CD4-positive, alpha-beta T cell treated with Interleukin-17A for 4 hours (primary cell): ENCODE measurements at regions not wholly inside any gene's neighbourhood (a gene's known extent, or its start where the extent isn't known, plus 50 kb on each side); places are given as distances from the start of the nearest gene placed in this dataset.

ENCODE experiments used
- DNase-seq: peaks from one replicate; pipeline ENCODE4 v3.0.0-alpha.2; 2020; ENCODE audit warnings: mixed read lengths

DNA sequence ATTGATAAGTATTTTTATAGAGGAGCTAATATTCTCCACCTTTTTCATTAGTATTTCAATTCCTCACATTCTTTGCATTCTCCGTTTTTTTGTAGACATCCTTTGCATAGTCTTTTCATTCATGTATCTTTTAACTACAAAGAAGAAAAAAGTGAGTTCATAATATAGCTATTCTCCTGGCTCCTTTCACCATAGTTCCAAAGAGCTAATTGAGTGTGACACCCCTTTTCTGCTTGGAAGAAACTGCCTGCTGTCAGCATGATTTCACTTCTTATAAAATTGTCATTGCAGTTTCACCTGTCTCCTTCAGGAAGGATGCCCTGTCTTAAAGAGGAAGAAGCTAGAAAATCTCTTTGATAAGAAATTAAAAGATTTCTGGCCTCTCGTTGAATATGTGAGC lies 991.1 kb downstream of the KCNT2 start:
- no peak for DNase-seq

DNA sequence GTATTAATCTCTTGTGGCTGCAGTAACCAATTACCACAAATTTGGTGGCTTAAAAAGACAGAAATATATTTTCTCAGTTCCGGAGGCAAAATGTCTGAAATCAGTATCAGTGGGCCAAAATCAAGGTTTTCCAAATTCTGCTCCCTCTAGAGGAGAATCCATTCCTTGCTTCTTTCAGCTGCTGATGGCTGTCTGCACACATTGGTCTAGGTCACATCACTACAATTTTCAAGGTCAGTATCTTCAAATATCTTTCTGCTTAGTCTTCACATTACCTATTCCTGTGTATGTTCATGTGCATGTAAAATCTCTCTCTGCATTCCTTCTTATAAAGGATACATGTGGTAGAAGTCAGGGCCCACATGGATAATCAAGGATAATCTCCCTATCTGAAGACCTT lies 999.4 kb downstream of the KCNT2 start:
- no peak for DNase-seq

DNA sequence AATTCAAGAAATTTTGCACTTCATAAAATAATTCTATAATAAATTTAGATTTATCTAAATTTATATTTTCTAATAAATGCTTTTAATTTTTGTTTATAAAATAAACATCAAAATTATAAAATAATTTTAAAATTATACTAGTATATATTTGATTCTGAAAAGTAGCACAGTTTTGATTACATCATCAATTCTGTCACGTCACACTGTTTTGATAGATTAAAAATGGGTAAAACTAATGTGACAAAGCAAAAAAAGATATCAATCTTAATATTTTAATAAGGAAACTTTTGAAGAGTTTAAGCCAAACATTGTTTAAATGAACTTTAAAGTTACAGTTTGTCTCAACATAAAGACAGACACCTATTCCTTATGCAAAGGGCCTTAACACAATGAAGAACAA lies 1001.8 kb downstream of the KCNT2 start:
- DNase-seq, result no peak

DNA sequence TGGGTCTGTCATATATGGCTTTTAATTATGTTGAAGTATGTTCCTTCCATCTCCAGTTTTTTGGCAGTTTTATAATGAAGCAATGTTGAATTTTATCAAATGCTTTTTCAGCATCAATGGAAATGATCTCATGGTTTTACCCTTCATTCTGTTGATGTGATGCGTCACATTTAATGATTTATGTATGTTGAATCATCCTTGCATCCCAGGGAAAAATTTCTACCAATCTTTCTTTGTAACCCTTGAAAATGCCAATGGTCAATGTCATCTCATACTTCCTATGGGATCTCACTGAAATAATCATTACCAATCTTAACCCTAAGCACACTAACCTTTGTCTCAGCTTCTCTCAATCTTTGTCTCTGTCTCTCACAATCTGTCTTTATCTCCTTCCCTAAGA lies 1004.0 kb downstream of the KCNT2 start:
- DNase-seq, result no peak

DNA sequence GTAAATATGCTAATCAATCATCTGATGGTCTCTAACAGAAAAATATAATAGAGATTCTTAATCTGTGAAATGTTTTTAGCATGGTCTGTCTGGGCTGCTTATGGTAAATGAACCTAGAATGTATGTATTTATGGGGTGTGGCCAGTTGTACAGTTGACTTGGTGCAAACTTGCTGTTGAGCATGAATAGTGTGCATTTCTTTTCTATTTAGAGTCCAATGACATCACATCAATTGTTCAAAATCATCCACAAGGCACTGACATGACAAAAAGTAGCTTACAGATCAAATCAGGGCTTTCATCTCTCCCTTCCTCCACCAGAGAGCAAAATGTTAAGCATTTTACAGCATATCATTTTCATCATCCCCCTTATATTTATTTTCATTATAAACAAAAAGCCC lies 1010.3 kb downstream of the KCNT2 start:
- no peak for DNase-seq

DNA sequence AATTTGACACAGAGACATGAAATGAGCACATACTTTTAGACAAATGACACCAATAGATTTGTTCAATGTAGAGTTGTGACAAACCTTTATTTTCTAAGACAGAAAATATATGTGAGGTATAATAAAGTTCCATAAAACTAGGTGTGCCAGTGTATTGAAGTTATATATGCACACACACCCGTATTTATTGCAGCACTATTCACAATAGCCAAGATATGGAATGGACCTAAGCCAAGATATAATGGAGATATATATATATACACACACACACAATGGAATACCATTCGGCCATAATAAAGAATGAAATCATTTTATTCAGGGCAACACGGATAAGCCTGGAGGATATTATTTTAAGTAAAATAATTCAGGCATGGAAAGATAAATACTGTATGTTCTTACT lies 1013.5 kb downstream of the KCNT2 start:
- no peak for DNase-seq

DNA sequence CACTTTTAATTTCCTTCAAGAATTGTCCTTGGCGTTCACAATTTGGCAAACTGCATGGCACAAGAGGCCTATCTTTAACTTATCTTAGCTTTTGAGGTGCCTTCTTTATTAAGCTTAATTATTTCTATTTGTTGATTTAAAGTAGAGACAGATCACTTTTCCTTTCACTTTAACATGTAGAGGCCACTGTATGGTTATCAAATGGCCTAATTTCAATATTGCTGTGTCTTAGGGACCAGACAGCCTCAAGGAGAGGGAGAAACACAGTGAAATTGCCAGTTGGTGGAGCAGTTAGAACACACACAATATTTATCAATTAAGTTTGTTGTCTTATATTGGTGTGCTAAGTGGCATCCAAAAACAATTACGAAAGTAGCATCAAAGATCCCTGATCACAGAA lies 1013.9 kb downstream of the KCNT2 start:
- no peak for DNase-seq

DNA sequence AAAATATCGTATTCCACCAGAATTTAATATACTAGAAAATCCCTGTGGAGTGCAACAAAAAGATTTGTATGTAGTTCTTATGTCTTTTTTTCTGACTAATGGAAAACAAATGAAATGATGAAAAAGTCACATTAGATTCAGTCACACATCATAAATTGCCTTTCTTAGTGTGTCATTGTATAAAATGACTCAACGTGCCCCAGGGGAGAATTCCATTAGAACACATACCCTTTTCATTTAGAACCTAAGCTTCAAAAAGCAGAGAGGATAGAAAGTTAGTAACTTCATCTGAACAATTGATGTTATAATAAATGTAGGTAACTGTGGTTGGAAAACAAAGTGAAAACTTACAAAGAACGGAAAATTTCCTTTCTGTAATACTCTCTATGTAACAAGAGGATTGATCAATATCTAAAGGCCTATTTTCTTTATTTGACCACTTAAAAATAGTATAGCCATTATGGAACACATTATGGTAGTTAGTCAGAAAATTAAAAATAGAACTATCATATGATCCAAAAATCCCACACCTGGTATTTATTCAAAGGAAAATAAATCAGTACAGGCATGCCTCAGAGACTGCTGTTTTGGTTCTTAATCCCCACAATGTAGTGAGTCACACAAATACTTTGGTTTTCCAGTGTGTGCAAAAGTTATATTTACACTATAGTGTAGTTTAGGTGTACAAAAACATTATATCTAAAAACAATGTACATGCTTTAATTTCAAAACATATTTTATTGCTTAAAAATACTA lies 1016.1 kb downstream of the KCNT2 start:
- no peak for DNase-seq

DNA sequence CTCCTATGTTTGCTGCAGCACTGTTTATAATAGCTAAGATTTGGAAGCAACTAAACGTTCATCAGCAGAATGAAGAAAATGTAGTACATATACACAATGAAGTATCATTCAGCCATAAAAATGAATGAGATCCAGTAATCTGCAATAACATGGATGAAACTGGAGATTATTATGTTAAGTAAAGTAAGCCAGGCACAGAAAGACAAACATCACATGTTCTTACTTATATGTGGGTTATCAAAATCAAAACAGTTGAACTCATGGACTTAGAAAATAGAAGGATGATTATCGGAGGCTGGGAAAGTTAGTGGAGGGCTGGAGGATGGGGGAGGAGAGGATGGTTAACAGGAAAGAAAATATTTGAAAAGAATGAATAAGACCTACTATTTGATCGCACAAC lies 1017.6 kb downstream of the KCNT2 start:
- DNase-seq, result no peak

DNA sequence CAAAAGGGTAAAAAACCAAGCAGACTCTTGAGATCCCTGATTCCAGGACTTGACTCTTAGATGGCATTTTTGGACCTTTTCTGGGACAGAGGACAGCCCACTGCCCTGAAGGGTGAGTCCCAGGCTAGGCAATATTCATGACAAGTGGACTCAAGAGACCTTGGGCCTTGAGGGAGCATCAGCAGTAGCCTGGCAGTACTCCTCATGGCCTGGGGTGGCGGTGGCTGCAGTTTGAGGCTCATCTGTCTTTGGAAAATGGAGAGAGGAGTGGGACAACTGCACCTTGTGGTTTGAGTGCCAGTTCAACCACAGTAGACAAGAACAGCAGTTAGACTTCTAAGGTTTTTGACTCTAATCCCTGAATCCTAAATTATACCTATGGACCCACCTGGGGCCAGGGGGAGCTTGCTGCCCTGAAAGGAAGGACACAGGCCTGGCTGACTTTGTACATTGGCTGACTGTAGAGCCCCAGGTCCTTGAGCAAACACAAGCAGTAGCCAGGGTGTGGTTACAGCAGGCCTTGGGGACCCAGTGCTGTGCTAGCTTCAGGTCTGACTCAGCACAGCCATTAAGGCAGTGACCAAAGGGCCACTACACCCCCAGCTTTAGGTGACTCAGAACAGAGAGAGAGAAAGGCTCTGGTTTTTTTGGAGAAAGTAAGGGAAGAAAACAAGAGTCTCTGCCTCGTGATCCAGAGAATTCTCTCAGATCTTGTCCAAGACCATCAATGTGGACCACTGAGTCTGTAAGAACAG lies 1023.2 kb downstream of the KCNT2 start:
- no peak for DNase-seq

DNA sequence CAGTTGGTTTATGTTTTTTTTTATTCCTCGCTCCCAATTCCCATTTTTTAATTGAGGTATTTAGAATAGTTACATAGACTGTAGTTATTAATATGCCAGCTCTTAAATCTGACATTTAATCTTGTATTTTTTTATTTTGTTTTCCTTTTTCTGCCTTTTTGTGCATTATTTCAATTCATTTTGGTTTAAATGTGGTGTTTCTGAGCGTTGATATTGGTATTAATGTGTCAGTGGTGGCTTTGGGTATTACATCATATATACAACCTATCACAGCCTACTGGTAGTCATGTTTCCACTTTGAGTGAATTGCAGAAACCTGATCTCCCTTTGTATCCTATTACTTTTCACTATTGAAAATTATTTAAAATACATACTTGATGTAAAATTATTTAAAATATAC lies 1027.3 kb downstream of the KCNT2 start:
- DNase-seq, result no peak

DNA sequence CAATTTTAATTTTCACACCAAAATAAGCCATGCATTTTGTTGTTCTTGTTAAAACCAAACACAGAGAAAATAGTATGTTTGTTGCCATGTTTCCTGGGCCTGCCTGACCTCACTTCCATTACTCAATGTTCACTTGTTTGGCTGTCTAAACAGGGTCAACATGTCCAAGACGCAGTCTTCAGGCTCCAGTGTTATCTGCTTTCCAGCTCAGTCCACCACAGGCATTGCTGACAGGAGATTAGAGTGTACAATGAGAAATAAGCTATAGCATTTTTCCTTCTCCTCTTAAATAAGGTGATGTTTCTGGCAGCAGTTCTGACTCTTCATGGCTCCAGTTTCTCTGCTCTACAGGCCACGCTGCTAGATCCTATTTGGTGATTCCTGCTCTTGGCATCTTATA lies 1030.5 kb downstream of the KCNT2 start:
- no peak for DNase-seq

DNA sequence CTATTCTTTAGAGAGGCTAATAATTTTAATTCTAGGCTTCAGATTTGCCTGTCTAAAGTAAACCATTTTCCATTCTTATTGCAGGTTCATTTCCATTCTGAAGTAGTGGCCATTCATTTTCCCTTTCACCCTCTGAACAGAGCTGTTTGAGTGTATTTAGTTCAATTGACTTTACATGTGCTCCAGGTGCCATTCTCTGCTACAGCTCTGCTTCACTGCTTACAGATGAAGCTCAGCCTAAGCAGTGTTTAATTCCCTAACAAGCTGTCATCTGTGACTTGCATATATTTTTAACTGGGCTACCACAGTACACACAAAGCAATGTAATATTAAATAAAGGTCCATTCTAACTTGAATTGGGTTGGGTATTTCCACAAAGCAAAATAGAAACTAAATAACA lies 1031.6 kb downstream of the KCNT2 start:
- no peak for DNase-seq

DNA sequence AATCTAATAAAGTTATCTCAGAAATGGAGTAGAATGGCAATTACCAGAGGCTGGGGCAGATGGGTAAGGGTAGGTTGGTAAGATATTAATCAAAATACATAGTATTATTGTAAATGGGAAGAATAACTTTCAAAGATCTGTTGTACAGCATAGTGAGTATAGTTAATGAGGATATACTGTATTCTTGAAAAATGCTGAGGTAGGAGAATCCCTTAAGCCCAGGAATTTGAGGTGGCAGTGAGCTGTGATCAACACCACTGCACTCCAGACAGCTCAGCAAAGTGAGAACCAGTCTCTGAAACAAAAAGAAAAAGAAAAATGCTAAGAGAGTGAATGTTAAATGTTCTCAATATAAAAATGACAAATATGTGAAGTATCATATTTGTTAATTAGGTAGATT lies 1033.7 kb downstream of the KCNT2 start:
- no peak for DNase-seq

DNA sequence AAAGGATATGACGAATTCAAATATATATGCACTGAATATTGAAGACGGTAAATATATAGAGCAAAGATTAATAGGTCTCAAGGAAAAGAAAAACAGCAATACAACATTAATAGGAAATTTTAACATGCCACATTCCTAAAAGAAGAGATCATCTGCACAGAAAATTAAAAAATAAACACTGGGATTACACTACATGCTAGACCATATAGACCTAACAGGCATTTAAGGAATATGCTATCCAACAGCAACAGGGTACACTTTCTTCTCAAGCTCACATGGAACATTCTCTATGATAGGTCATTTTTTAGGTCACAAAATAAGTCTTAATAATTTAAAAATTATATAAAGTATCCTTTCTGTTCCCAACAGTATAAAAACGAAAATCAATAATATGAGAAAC lies 1038.3 kb downstream of the KCNT2 start:
- DNase-seq, result no peak

DNA sequence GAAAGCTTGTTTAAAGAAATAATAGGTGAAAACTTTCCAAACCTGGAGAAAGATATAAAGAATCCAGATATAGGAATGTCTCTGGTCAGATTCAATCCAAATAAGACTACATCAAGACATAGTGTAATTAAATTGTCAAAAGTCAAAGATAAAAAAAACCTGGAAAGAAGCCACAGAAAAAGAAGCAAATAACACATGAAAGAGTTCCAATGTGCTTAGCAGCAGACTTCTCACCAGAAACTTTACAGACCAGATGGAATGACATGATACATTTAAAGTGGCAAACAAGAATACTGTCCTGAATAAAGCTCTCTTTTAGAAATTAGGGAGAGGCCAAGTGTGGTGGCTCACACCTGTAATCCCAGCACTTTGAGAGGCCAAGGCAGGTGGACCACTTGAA lies 1039.9 kb downstream of the KCNT2 start:
- no peak for DNase-seq

DNA sequence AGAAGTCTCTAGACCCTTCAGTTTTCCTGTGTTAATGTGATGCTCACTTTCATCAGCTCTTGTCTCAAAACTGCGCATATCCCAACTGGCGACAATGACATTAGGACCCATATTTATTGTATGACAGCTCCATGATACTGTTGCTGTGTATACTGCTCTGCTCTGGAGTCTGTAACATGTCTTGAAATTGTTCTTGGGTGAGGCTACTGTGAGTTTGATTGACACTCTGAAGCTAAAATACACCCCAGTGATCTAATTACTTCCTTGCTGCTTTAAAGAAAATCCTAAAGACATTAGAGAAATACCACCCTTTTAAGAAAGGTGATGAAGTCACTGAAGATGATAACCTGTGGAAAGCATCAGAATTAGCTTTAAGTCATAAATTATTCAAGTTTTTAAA lies 1046.2 kb downstream of the KCNT2 start:
- DNase-seq, result no peak

DNA sequence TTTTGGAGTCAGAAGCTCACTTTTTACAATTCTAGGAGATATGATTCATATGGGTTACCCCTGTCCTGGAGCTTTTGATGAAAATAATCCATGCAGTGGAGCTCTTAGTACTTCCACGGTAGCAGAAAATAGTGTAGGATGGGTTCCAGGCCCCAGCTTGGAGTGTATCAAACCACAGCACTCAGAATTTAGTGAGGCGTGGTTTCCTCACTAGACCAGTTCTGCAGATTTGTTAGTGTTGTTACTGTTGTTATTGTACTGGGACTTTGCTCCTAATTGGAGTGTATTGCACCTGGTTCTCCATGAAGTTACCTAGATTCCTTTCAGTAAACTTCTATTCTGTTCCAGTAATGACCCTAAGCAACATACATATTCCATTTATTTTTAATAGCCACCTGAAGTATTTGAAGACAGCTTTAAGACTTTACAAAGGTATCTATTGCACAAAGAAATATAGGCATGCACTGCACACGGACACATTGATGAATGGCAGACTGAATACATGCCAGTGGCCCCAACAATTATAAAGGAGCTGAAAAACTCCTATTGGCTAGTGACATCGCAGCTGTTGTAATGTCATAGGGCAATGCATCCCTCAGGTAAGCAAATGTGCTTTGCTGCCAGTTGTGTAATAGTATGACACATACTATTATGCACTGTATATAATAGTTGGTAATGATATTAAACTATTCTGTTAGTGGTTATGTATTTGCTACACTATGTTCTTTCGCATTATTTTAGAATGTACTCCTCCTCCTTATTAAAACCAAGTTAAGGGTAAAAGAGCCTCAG lies 1058.0 kb downstream of the KCNT2 start:
- no peak for DNase-seq

DNA sequence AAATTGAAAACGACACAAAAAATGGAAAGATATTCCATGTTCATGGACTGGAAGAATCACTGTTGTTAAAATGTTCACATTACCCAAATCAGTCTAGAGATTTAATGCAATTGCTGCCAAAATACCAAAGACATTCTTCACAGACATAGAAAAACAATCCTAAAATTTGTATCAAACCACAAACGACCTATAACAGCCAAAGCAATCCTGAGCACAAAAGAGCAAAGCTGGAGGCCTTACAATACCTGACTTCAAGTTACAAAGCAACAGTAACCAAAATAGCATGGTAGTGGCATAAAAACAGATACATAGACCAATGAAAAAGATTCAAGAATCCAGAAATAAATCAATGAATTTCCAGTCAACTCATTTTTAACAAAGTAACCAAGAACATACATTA lies 1077.3 kb downstream of the KCNT2 start:
- DNase-seq, result no peak

DNA sequence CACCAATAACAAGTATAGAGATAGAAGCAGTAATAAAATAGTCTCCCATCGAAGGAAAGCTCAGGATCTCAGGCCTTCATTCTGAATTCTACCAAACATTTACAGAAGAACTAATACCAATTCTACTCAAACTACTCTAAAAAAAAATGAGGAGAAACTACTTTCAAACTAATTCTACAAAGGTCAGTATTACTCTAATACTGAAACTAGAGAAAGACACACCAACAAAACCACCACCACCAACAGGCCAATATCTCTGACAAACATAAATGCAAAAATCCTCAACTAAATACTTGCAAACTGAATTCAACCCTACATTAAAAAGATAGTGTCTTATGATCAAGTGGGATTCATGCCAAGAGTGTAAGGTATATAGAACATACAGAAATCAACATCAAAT lies 1078.4 kb downstream of the KCNT2 start:
- DNase-seq, result no peak

DNA sequence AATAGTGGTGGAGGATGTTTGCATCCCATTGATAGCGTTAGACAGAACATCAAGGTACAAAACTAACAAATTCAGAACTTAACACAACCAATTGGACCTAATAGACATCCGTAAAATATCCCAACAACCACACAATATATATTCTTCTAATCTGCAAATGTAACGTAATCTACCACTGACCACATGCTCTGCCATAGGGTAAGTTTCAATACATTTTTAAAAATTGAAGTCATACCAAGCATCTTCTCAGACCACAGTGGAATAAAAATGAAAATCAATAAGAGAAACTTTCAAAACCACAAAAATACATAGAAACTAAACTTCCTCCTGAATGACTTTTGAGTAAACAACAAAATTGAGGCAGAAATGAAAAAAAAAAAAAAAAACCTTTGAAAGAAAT lies 1087.5 kb downstream of the KCNT2 start:
- no peak for DNase-seq

DNA sequence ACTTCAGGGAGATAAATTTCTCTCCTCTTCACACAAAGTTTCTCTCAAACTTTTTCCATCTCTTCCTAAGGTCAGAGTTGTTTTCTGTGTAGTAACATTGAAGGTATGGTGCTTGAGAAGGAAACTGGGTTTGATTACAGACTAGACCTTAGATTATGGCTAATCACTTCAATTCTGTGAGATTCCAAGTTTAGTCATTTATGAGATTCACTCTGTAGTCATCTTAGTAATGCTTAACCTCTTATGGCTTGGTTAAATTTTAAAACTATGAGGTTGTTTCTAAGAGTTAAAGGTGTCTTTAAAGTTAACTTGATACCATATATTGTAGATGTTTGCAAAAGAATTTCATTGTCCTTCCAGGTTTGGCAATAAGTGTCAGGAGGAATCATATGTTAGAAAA lies 1092.2 kb downstream of the KCNT2 start:
- DNase-seq, result no peak

DNA sequence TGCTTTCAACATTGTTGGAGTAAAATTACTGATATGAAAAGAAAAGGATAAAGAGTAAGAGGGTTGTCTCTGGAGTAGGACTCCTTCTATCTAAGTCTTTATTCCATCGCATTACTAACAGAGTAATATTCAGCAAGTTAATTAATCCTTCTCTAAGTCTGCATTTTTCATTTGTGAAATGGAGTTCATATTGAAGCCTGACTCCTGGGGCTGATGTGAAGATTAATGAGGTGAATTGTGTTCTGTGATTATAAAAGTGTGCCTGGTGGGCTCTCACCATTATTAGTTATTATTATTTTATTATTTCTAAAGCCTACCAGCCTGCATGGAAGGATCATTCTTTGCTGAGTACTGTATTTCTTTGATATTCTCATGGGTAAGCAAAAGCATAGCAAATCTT lies 1096.7 kb downstream of the KCNT2 start:
- DNase-seq, result no peak

DNA sequence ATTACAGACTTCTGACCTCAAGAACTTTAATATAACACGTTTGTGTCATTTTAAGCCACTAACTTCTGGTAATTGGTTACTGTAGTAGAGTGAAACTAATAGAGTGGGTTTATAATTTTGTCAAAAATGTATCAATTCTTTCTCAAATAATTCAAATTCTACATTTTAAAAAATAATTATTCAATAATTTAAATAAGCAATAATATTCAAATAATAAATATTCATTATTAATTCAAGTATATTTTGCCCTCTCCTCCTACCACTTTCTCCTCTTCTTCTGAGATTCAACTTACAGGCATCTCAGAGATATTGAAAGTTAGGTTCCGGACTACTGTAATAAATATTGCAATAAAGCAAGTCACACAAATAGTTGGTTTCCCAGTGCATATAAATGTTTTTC lies 1107.1 kb downstream of the KCNT2 start:
- no peak for DNase-seq
